Stimulated activated CD4-positive, alpha-beta T cell treated with anti-CD3 and anti-CD28 coated beads, Interleukin-15, amount 100 ng/mL, for 48 hours (primary cell): ENCODE measurements at regions not wholly inside any gene's neighbourhood (a gene's known extent, or its start where the extent isn't known, plus 50 kb on each side); places are given as distances from the start of the nearest gene placed in this dataset.
"Not testable (repeated sequence)": the region's sequence is repeated elsewhere in the genome, so short reads cannot be mapped to it uniquely, and the experiment has no call there.

Experiments
- DNase-seq, 2 donors: peaks; one replicate each; pipeline ENCODE4 v3.0.0-alpha.2; 2020; ENCODE audit warnings: low read depth in 2 of 2

GRCh38 chr5:147081311-147081764, 153.5 kb upstream of the STK32A start:
- no peak for DNase-seq

- DNase-seq = no peak
Observed at GRCh38 chr5:147084702-147085101, 150.1 kb upstream of the STK32A start.

GRCh38 chr5:147085409-147085808, 149.4 kb upstream of the STK32A start:
- DNase-seq = no peak

- DNase-seq = no peak
Observed at GRCh38 chr5:147092044-147092443, 142.8 kb upstream of the STK32A start.

GRCh38 chr5:147093138-147093537, 141.7 kb upstream of the STK32A start:
- DNase-seq = no peak

GRCh38 chr5:147095740-147096139, 139.1 kb upstream of the STK32A start:
- no peak for DNase-seq

GRCh38 chr5:147098233-147098790, 136.5 kb upstream of the STK32A start:
- no peak for DNase-seq

- DNase-seq = no peak
Observed at GRCh38 chr5:147101659-147102369, 133.0 kb upstream of the STK32A start.

- no peak for DNase-seq
Observed at GRCh38 chr5:147112899-147113298, 121.9 kb upstream of the STK32A start.

- DNase-seq = no peak
Observed at GRCh38 chr5:147113967-147114366, 120.9 kb upstream of the STK32A start.

GRCh38 chr5:147139759-147140158, 95.1 kb upstream of the STK32A start:
- not testable (repeated sequence) for DNase-seq

GRCh38 chr5:147140558-147140957, 94.3 kb upstream of the STK32A start:
- DNase-seq = no peak

GRCh38 chr5:147141580-147141979, 93.2 kb upstream of the STK32A start:
- not testable (repeated sequence) for DNase-seq

- no peak for DNase-seq
Observed at GRCh38 chr5:147143215-147143614, 91.6 kb upstream of the STK32A start.

- DNase-seq = no peak
Observed at GRCh38 chr5:147145328-147145727, 89.5 kb upstream of the STK32A start.

- DNase-seq = no peak
Observed at GRCh38 chr5:147148715-147149114, 86.1 kb upstream of the STK32A start.

GRCh38 chr5:147152086-147152485, 82.7 kb upstream of the STK32A start:
- DNase-seq = no peak

GRCh38 chr5:147154809-147155208, 80.0 kb upstream of the STK32A start:
- no peak for DNase-seq

- DNase-seq = no peak
Observed at GRCh38 chr5:147156012-147156411, 78.8 kb upstream of the STK32A start.

GRCh38 chr5:147160902-147161700, 73.7 kb upstream of the STK32A start:
- no peak for DNase-seq

- DNase-seq = no peak
Observed at GRCh38 chr5:147162740-147163139, 72.1 kb upstream of the STK32A start.

- DNase-seq = no peak
Observed at GRCh38 chr5:147167529-147167928, 67.3 kb upstream of the STK32A start.
